ENCODE measurements at regions not wholly inside any gene's neighbourhood (a gene's known extent, or its start where the extent isn't known, plus 50 kb on each side); places are given as distances from the start of the nearest gene placed in this dataset.

DNA sequence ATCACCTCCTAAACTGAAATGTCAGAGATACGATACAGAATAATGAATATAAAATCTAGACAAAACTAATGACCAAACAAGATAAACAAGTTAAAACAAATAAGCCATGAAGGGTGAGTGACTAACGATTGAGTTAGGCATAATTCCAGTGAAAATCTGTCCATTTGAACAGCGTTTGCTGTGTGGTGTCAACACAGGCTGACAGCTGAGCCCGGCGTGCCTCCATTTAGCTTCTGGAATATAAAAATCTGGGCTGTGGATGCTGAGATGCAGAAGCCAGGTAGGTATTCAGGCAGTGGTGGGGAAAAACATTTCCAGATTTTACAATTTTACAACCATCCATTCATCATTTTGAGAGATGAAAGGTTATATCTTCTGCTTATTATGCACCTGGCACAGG lies 2041.4 kb upstream of the CELF4 start (continued):
- TF ChIP-seq, protein P1, sequence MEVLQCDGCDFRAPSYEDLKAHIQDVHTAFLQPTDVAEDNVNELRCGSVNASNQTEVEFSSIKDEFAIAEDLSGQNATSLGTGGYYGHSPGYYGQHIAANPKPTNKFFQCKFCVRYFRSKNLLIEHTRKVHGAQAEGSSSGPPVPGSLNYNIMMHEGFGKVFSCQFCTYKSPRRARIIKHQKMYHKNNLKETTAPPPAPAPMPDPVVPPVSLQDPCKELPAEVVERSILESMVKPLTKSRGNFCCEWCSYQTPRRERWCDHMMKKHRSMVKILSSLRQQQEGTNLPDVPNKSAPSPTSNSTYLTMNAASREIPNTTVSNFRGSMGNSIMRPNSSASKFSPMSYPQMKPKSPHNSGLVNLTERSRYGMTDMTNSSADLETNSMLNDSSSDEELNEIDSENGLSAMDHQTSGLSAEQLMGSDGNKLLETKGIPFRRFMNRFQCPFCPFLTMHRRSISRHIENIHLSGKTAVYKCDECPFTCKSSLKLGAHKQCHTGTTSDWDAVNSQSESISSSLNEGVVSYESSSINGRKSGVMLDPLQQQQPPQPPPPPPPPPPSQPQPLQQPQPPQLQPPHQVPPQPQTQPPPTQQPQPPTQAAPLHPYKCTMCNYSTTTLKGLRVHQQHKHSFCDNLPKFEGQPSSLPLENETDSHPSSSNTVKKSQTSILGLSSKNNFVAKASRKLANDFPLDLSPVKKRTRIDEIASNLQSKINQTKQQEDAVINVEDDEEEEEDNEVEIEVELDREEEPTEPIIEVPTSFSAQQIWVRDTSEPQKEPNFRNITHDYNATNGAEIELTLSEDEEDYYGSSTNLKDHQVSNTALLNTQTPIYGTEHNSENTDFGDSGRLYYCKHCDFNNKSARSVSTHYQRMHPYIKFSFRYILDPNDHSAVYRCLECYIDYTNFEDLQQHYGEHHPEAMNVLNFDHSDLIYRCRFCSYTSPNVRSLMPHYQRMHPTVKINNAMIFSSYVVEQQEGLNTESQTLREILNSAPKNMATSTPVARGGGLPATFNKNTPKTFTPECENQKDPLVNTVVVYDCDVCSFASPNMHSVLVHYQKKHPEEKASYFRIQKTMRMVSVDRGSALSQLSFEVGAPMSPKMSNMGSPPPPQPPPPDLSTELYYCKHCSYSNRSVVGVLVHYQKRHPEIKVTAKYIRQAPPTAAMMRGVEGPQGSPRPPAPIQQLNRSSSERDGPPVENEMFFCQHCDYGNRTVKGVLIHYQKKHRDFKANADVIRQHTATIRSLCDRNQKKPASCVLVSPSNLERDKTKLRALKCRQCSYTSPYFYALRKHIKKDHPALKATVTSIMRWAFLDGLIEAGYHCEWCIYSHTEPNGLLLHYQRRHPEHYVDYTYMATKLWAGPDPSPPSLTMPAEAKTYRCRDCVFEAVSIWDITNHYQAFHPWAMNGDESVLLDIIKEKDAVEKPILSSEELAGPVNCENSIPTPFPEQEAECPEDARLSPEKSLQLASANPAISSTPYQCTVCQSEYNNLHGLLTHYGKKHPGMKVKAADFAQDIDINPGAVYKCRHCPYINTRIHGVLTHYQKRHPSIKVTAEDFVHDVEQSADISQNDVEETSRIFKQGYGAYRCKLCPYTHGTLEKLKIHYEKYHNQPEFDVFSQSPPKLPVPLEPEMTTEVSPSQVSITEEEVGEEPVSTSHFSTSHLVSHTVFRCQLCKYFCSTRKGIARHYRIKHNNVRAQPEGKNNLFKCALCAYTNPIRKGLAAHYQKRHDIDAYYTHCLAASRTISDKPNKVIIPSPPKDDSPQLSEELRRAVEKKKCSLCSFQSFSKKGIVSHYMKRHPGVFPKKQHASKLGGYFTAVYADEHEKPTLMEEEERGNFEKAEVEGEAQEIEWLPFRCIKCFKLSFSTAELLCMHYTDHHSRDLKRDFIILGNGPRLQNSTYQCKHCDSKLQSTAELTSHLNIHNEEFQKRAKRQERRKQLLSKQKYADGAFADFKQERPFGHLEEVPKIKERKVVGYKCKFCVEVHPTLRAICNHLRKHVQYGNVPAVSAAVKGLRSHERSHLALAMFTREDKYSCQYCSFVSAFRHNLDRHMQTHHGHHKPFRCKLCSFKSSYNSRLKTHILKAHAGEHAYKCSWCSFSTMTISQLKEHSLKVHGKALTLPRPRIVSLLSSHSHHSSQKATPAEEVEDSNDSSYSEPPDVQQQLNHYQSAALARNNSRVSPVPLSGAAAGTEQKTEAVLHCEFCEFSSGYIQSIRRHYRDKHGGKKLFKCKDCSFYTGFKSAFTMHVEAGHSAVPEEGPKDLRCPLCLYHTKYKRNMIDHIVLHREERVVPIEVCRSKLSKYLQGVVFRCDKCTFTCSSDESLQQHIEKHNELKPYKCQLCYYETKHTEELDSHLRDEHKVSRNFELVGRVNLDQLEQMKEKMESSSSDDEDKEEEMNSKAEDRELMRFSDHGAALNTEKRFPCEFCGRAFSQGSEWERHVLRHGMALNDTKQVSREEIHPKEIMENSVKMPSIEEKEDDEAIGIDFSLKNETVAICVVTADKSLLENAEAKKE (CRISPR knock-in tag; IDR thresholded peaks at IDR 0.05) = no peak
- TF ChIP-seq EZH2phosphoT487 (IDR thresholded peaks at IDR 0.05; ENCODE audit: unreplicated experiment) = no peak
- TF ChIP-seq EZH2 (IDR thresholded peaks at IDR 0.05; ENCODE audit: low read depth, unreplicated experiment) = no peak

DNA sequence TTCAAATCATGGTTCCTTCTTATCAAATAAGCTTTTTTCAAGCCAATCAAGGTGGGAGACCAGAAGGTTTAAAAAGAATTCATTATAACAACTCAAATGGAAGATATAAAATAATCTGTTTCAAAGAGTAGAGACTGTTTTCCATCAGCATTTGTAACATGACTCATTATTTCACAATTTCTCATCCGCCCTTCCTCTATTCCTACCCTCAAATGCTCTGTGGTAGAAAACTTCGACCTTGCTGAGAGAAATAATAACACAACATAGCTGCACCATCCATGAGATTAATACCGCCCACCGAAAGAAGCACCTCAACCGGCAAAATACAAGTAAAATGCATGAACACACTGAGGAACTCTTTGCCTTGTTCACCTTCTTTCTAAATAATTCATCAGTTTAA lies 2039.2 kb upstream of the CELF4 start:
- no peaks in the 10 kb centered on the region for H3K36me3 Mint-ChIP-seq (ENCODE audit: low read depth)
- H3K4me1 Mint-ChIP-seq = peaks cover 32% of the 10 kb centered on the region
- no peak overlapping the region for H3K27ac ChIP-seq (ENCODE audit: low read depth)
- H3K36me3 ChIP-seq (ENCODE audit: insufficient read depth) = no peaks in the 10 kb centered on the region
- H3K27me3 ChIP-seq (ENCODE audit: insufficient read depth) = no peaks in the 10 kb centered on the region
- H3K4me3 ChIP-seq = no peak overlapping the region
- H2AFZ ChIP-seq = no peak overlapping the region
- no peak overlapping the region for H3K27ac Mint-ChIP-seq
- DNase-seq (ENCODE audit: low spot score) (no peak), ATAC-seq (no peak)
- no peaks in the 10 kb centered on the region for H3F3A ChIP-seq (replicated peaks; ENCODE audit: low read depth)
- peaks cover 49% of the 10 kb centered on the region for H3K4me1 ChIP-seq (ENCODE audit: insufficient read depth)
- no peaks in the 10 kb centered on the region for H3K79me2 ChIP-seq (replicated peaks; ENCODE audit: insufficient read depth)
- H3K27me3 Mint-ChIP-seq (ENCODE audit: insufficient read depth, low read depth, poor library complexity) = no peaks in the 10 kb centered on the region
- no peak overlapping the region for H3K4me2 ChIP-seq
- H4K20me1 ChIP-seq (replicated peaks; ENCODE audit: insufficient read depth) = no peaks in the 10 kb centered on the region
- no peaks in the 10 kb centered on the region for H3K9me2 ChIP-seq (ENCODE audit: insufficient read depth)
- H3K9me3 Mint-ChIP-seq = no peaks in the 10 kb centered on the region
- no peak overlapping the region for H3K4me3 Mint-ChIP-seq
- TF ChIP-seq JUNB (IDR thresholded peaks at IDR 0.05; ENCODE audit: unreplicated experiment) (no peak), NANOG (IDR thresholded peaks at IDR 0.05; ENCODE audit: borderline replicate concordance) (no peak), POLR2AphosphoS5 (IDR thresholded peaks at IDR 0.05; ENCODE audit: low read depth) (no peak), ZNF114 (CRISPR knock-in tag; IDR thresholded peaks at IDR 0.05) (no peak), EZH2phosphoT487 (IDR thresholded peaks at IDR 0.05; ENCODE audit: unreplicated experiment) (no peak), CREB1 (CRISPR knock-in tag; IDR thresholded peaks at IDR 0.05; ENCODE audit: low read depth) (no peak)
- TF ChIP-seq, protein P2, sequence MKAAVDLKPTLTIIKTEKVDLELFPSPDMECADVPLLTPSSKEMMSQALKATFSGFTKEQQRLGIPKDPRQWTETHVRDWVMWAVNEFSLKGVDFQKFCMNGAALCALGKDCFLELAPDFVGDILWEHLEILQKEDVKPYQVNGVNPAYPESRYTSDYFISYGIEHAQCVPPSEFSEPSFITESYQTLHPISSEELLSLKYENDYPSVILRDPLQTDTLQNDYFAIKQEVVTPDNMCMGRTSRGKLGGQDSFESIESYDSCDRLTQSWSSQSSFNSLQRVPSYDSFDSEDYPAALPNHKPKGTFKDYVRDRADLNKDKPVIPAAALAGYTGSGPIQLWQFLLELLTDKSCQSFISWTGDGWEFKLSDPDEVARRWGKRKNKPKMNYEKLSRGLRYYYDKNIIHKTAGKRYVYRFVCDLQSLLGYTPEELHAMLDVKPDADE (IDR thresholded peaks at IDR 0.05) = no peak
- TF ChIP-seq, protein P3, sequence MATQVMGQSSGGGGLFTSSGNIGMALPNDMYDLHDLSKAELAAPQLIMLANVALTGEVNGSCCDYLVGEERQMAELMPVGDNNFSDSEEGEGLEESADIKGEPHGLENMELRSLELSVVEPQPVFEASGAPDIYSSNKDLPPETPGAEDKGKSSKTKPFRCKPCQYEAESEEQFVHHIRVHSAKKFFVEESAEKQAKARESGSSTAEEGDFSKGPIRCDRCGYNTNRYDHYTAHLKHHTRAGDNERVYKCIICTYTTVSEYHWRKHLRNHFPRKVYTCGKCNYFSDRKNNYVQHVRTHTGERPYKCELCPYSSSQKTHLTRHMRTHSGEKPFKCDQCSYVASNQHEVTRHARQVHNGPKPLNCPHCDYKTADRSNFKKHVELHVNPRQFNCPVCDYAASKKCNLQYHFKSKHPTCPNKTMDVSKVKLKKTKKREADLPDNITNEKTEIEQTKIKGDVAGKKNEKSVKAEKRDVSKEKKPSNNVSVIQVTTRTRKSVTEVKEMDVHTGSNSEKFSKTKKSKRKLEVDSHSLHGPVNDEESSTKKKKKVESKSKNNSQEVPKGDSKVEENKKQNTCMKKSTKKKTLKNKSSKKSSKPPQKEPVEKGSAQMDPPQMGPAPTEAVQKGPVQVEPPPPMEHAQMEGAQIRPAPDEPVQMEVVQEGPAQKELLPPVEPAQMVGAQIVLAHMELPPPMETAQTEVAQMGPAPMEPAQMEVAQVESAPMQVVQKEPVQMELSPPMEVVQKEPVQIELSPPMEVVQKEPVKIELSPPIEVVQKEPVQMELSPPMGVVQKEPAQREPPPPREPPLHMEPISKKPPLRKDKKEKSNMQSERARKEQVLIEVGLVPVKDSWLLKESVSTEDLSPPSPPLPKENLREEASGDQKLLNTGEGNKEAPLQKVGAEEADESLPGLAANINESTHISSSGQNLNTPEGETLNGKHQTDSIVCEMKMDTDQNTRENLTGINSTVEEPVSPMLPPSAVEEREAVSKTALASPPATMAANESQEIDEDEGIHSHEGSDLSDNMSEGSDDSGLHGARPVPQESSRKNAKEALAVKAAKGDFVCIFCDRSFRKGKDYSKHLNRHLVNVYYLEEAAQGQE (IDR thresholded peaks at IDR 0.05; ENCODE audit: unreplicated experiment) = no peak

Measured in GM23338 (cell line).